PC-3 (cell line): ENCODE measurements at regions not wholly inside any gene's neighbourhood (a gene's known extent, or its start where the extent isn't known, plus 50 kb on each side); places are given as distances from the start of the nearest gene placed in this dataset.

Experiments
- EZH2 ChIP-seq: fragments of 300-600 bp; sonication (generic); IDR thresholded peaks from one replicate; pipeline ENCODE4 v1.6.1; 2017; ENCODE audit warnings: antibody characterized with exemption, mild to moderate bottlenecking, low read length; ENCODE audit not compliant: unreplicated experiment
- TF ChIP-seq, protein P1 (sequence below): fragments of 300-600 bp; sonication (generic); conservative IDR thresholded peaks from 2 replicates; pipeline ENCODE4 v1.5.1; 2017; ENCODE audit warnings: antibody characterized with exemption, low read depth, mild to moderate bottlenecking, low read length

DNA sequence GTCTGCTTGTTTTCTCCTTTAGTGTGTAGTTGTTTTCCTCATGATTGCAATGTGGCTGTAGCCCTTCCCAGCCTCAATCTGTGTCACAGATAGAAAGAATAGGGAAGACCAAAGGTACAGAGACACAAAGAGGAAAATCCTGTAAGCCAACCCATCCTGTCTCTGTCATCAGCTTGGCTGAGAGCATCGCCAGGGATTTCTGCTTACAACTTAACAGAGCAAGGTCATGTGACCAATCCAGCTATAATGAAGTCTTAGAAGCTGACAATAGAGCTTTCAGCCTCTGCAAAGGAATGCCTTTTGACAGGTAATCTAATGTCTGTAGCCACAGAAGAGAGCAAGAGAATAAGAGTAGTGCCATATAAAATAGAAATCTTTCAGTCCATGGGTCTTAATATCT is 1598.0 kb upstream of the AGA start:
- TF ChIP-seq, protein P1, sequence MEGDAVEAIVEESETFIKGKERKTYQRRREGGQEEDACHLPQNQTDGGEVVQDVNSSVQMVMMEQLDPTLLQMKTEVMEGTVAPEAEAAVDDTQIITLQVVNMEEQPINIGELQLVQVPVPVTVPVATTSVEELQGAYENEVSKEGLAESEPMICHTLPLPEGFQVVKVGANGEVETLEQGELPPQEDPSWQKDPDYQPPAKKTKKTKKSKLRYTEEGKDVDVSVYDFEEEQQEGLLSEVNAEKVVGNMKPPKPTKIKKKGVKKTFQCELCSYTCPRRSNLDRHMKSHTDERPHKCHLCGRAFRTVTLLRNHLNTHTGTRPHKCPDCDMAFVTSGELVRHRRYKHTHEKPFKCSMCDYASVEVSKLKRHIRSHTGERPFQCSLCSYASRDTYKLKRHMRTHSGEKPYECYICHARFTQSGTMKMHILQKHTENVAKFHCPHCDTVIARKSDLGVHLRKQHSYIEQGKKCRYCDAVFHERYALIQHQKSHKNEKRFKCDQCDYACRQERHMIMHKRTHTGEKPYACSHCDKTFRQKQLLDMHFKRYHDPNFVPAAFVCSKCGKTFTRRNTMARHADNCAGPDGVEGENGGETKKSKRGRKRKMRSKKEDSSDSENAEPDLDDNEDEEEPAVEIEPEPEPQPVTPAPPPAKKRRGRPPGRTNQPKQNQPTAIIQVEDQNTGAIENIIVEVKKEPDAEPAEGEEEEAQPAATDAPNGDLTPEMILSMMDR, result no peak
- TF ChIP-seq EZH2, result no peak
